H9 (cell line): ENCODE measurements at regions not wholly inside any gene's neighbourhood (a gene's known extent, or its start where the extent isn't known, plus 50 kb on each side); places are given as distances from the start of the nearest gene placed in this dataset.

Experiments used
- DNase-seq: peaks from one replicate; pipeline ENCODE4 v3.0.0-alpha.2; 2017
- H2AFZ ChIP-seq: one replicate; pipeline ENCODE4 v1.6.1; 2013; ENCODE audit warnings: mild to moderate bottlenecking, low read length, control low read depth, moderate library complexity
- H2AK5ac ChIP-seq: 2 replicates; pipeline ENCODE4 v1.6.1; 2013; ENCODE audit warnings: low read length, control low read depth, mixed read lengths; ENCODE audit not compliant: insufficient read length
- H2BK120ac ChIP-seq: one replicate; pipeline ENCODE4 v1.6.1; 2013; ENCODE audit warnings: low read depth, mild to moderate bottlenecking, low read length, control low read depth, inconsistent platforms; ENCODE audit not compliant: poor library complexity, severe bottlenecking
- H2BK12ac ChIP-seq: 2 replicates; pipeline ENCODE4 v1.6.1; 2013; ENCODE audit warnings: low read length, control low read depth, mixed read lengths, low read depth; ENCODE audit not compliant: insufficient read length
- H2BK15ac ChIP-seq: 2 replicates; pipeline ENCODE4 v1.6.1; 2013; ENCODE audit warnings: low read depth, low read length, control low read depth
- H2BK20ac ChIP-seq: one replicate; pipeline ENCODE4 v1.6.1; 2013; ENCODE audit warnings: low read depth, mild to moderate bottlenecking, low read length, control low read depth, inconsistent platforms; ENCODE audit not compliant: poor library complexity, severe bottlenecking
- H2BK5ac ChIP-seq: 2 replicates; pipeline ENCODE4 v1.6.1; 2013; ENCODE audit warnings: low read length, control low read depth, mixed read lengths; ENCODE audit not compliant: insufficient read length
- H3K14ac ChIP-seq: 2 replicates; pipeline ENCODE4 v1.6.1; 2013; ENCODE audit warnings: low read length, control low read depth; ENCODE audit not compliant: insufficient read depth
- H3K18ac ChIP-seq: 2 replicates; pipeline ENCODE4 v1.6.1; 2013; ENCODE audit warnings: low read depth, mild to moderate bottlenecking, mixed read lengths, low read length, control low read depth; ENCODE audit not compliant: insufficient read length
- H3K23ac ChIP-seq: 2 replicates; pipeline ENCODE4 v1.6.1; 2013; ENCODE audit warnings: low read length, control low read depth, mixed read lengths, low read depth; ENCODE audit not compliant: insufficient read length
- H3K23me2 ChIP-seq: 2 replicates; pipeline ENCODE4 v1.6.1; 2013; ENCODE audit warnings: low read depth, mild to moderate bottlenecking, mixed read lengths, low read length, control low read depth; ENCODE audit not compliant: insufficient read length, poor library complexity, severe bottlenecking
- H3K27ac ChIP-seq: 2 replicates; pipeline ENCODE4 v1.5.1; 2013; ENCODE audit warnings: low read length, control low read depth, mixed read lengths, low read depth; ENCODE audit not compliant: insufficient read length
- H3K27me3 ChIP-seq: 2 replicates; pipeline ENCODE4 v1.6.1; 2013; ENCODE audit warnings: low read length, control low read depth, inconsistent platforms; ENCODE audit not compliant: insufficient read depth
- H3K4ac ChIP-seq: 2 replicates; pipeline ENCODE4 v1.6.1; 2013; ENCODE audit warnings: low read depth, mild to moderate bottlenecking, control low read depth, inconsistent platforms, low read length, moderate library complexity
- H3K4me1 ChIP-seq: 2 replicates; pipeline ENCODE4 v1.6.1; 2013; ENCODE audit warnings: low read length, control low read depth, inconsistent platforms; ENCODE audit not compliant: insufficient read depth
- H3K4me2 ChIP-seq: 2 replicates; pipeline ENCODE4 v1.6.1; 2013; ENCODE audit warnings: low read length, control low read depth, mixed read lengths; ENCODE audit not compliant: insufficient read length, insufficient read depth
- H3K56ac ChIP-seq: 2 replicates; pipeline ENCODE4 v1.6.1; 2013; ENCODE audit warnings: low read depth, mild to moderate bottlenecking, mixed read lengths, low read length, control low read depth; ENCODE audit not compliant: insufficient read length
- H3K79me1 ChIP-seq: 2 replicates; pipeline ENCODE4 v1.6.1; 2013; ENCODE audit warnings: low read depth, mild to moderate bottlenecking, moderate library complexity, low read length, control low read depth, inconsistent platforms; ENCODE audit not compliant: insufficient read depth, poor library complexity, severe bottlenecking
- H3K79me2 ChIP-seq: 2 replicates; pipeline ENCODE4 v1.6.1; 2013; ENCODE audit warnings: low read length, control low read depth, inconsistent platforms; ENCODE audit not compliant: insufficient read depth
- H3K9ac ChIP-seq: 2 replicates; pipeline ENCODE4 v1.6.1; 2013; ENCODE audit warnings: low read length, control low read depth, mixed read lengths; ENCODE audit not compliant: insufficient read length; ENCODE audit errors: extremely low read depth
- H3K9me3 ChIP-seq: one replicate; pipeline ENCODE4 v1.6.1; 2013; ENCODE audit warnings: low read depth, low read length, inconsistent platforms; ENCODE audit not compliant: control insufficient read depth
- H3T11ph ChIP-seq: one replicate; pipeline ENCODE4 v1.6.1; 2013; ENCODE audit warnings: mild to moderate bottlenecking, low read length, control low read depth, inconsistent platforms
- H4K20me1 ChIP-seq: one replicate; pipeline ENCODE4 v1.6.1; 2013; ENCODE audit not compliant: control insufficient read depth, insufficient read length, insufficient read depth
- H4K5ac ChIP-seq: 2 replicates; pipeline ENCODE4 v1.6.1; 2013; ENCODE audit warnings: low read depth, mild to moderate bottlenecking, mixed read lengths, low read length, control low read depth; ENCODE audit not compliant: insufficient read length
- H4K8ac ChIP-seq: replicated peaks from 2 replicates; pipeline ENCODE4 v1.6.1; 2013; ENCODE audit warnings: low read length, control low read depth, mixed read lengths, low read depth; ENCODE audit not compliant: insufficient read length
- H4K91ac ChIP-seq: 2 replicates; pipeline ENCODE4 v1.6.1; 2013; ENCODE audit warnings: low read depth, mild to moderate bottlenecking, moderate library complexity, mixed read lengths, low read length, control low read depth; ENCODE audit not compliant: insufficient read length
- H3K27ac Mint-ChIP-seq, 3 experiments: 2 replicates in 2 of 3; 3 replicates in 1 of 3; pipeline ENCODE4 v1.8.0; 2020 to 2021; ENCODE audit warnings: mixed read lengths in 3 of 3, mild to moderate bottlenecking in 1 of 3, moderate library complexity in 1 of 3
- H3K27me3 Mint-ChIP-seq: 2 replicates; pipeline ENCODE4 v1.8.0; 2021; ENCODE audit warnings: low read depth, mild to moderate bottlenecking, moderate library complexity, mixed read lengths
- H3K36me3 Mint-ChIP-seq, 3 experiments: 2 replicates in 2 of 3; 3 replicates in 1 of 3; pipeline ENCODE4 v1.8.0; 2020 to 2021; ENCODE audit warnings: low read depth in 3 of 3, mixed read lengths in 3 of 3; ENCODE audit not compliant: insufficient read depth in 1 of 3
- H3K4me1 Mint-ChIP-seq, 2 experiments: 2 replicates each; pipeline ENCODE4 v1.8.0; 2020; ENCODE audit warnings: mixed read lengths in 2 of 2
- H3K4me3 Mint-ChIP-seq, 2 experiments: 2 replicates in 1 of 2; 3 replicates in 1 of 2; pipeline ENCODE4 v1.8.0; 2020 to 2021; ENCODE audit warnings: mild to moderate bottlenecking in 2 of 2, mixed read lengths in 2 of 2, moderate library complexity in 1 of 2
- H3K9me3 Mint-ChIP-seq, 2 experiments: 2 replicates in 1 of 2; 3 replicates in 1 of 2; pipeline ENCODE4 v1.8.0; 2020; ENCODE audit warnings: mild to moderate bottlenecking in 2 of 2, mixed read lengths in 2 of 2, moderate library complexity in 1 of 2
- WGBS: extraction: QIAGEN DNeasy Blood & Tissue Kit; methylation state at CpG from one replicate; pipeline ENCODE4 v1.1.7; 2013; ENCODE audit warnings: missing lambda C conversion rate, low lambda C conversion rate, mixed read lengths; ENCODE audit not compliant: insufficient read length; ENCODE audit errors: extremely low coverage; 5-methylcytosine and 5-hydroxymethylcytosine counted together
- TF ChIP-seq, protein P1 (sequence below): fragments of 200-600 bp; sonication (generic); conservative IDR thresholded peaks from 3 replicates; pipeline ENCODE4 v1.8.0; 2021; ENCODE audit warnings: antibody characterized with exemption, mild to moderate bottlenecking

DNA sequence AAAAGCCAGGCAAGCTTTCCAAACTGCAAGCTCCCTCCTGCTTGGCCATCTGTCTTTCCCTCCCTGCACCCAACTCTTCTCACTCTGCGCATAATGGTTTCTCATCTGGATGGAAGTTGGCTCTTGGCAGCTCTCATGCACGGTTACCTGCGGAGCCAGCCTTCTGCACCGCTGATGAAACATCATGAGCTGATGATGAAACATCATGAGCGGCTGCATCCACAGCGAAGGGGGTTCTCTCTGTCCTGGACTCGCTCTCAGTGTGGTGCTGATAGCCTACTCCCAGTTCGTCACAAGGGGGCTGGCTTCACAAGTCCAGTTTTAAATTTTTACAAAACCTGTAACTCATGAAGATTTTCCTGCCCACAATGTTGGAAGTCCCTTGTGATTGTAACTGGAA lies 457.5 kb downstream of the ACTR3B start:
- H3K4ac ChIP-seq = no peak overlapping the region
- WGBS = no CpG with 5 or more reads among the region's 8 CpGs
- H2BK15ac ChIP-seq = no peak overlapping the region
- no peak overlapping the region for H3K27ac Mint-ChIP-seq
- no peak overlapping the region for H3K14ac ChIP-seq
- H3K36me3 Mint-ChIP-seq = peaks cover 14 to 39% (median 19%) of the 10 kb centered on the region in 3 experiments; a peak in 6 of 7 replicates
- no peak overlapping the region for H3K9ac ChIP-seq
- TF ChIP-seq, protein P1, sequence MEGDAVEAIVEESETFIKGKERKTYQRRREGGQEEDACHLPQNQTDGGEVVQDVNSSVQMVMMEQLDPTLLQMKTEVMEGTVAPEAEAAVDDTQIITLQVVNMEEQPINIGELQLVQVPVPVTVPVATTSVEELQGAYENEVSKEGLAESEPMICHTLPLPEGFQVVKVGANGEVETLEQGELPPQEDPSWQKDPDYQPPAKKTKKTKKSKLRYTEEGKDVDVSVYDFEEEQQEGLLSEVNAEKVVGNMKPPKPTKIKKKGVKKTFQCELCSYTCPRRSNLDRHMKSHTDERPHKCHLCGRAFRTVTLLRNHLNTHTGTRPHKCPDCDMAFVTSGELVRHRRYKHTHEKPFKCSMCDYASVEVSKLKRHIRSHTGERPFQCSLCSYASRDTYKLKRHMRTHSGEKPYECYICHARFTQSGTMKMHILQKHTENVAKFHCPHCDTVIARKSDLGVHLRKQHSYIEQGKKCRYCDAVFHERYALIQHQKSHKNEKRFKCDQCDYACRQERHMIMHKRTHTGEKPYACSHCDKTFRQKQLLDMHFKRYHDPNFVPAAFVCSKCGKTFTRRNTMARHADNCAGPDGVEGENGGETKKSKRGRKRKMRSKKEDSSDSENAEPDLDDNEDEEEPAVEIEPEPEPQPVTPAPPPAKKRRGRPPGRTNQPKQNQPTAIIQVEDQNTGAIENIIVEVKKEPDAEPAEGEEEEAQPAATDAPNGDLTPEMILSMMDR = no peak
- H3K18ac ChIP-seq = no peak overlapping the region
- H4K91ac ChIP-seq = no peak overlapping the region
- H3K4me1 ChIP-seq = no peaks in the 10 kb centered on the region
- H3K23me2 ChIP-seq = no peaks in the 10 kb centered on the region
- H3K79me2 ChIP-seq = no peaks in the 10 kb centered on the region
- no peak overlapping the region for H4K8ac ChIP-seq
- H2BK120ac ChIP-seq = no peak overlapping the region
- DNase-seq = no peak
- H3T11ph ChIP-seq = no peak overlapping the region
- H3K23ac ChIP-seq = no peak overlapping the region
- no peak overlapping the region for H3K56ac ChIP-seq
- no peak overlapping the region for H2AFZ ChIP-seq
- no peaks in the 10 kb centered on the region for H4K20me1 ChIP-seq
- no peak overlapping the region for H2AK5ac ChIP-seq
- no peak overlapping the region for H3K27ac ChIP-seq
- no peak overlapping the region for H3K4me2 ChIP-seq
- no peak overlapping the region for H2BK12ac ChIP-seq
- H3K9me3 ChIP-seq = no peaks in the 10 kb centered on the region
- H3K27me3 Mint-ChIP-seq = no peaks in the 10 kb centered on the region; the same call in 1 of the 2 replicates
- no peak overlapping the region for H4K5ac ChIP-seq
- H3K9me3 Mint-ChIP-seq = peaks cover 81 to 96% of the 10 kb centered on the region in 2 experiments
- no peak overlapping the region for H2BK20ac ChIP-seq
- no peak overlapping the region for H2BK5ac ChIP-seq
- no peaks in the 10 kb centered on the region for H3K4me1 Mint-ChIP-seq
- no peaks in the 10 kb centered on the region for H3K79me1 ChIP-seq
- H3K27me3 ChIP-seq = no peaks in the 10 kb centered on the region
- no peak overlapping the region for H3K4me3 Mint-ChIP-seq
